NB4 (cell line): ENCODE measurements at regions not wholly inside any gene's neighbourhood (a gene's known extent, or its start where the extent isn't known, plus 50 kb on each side); places are given as distances from the start of the nearest gene placed in this dataset.

Experiments used
- CTCF ChIP-seq: IDR thresholded peaks from one replicate; pipeline ENCODE4 v1.5.1; 2012; ENCODE audit warnings: low read depth, low read length
- MAX ChIP-seq: IDR thresholded peaks from 2 replicates; pipeline ENCODE4 v1.6.1; 2011; ENCODE audit warnings: low read depth, low read length

- TF ChIP-seq MAX (no peak), CTCF (no peak)
Observed at GRCh38 chr2:175728032-175728431, 274.0 kb downstream of the LNPK start.
